Ishikawa (cell line): ENCODE measurements at regions not wholly inside any gene's neighbourhood (a gene's known extent, or its start where the extent isn't known, plus 50 kb on each side); places are given as distances from the start of the nearest gene placed in this dataset.

Experiments
- CEBPB ChIP-seq: IDR thresholded peaks from 2 replicates; pipeline ENCODE4 v1.6.1; 2012
- CREB1 ChIP-seq: IDR thresholded peaks from 2 replicates; pipeline ENCODE4 v1.6.1; 2012; ENCODE audit warnings: low read depth
- EGR1 ChIP-seq: IDR thresholded peaks from 2 replicates; pipeline ENCODE4 v1.6.1; 2012
- EP300 ChIP-seq: IDR thresholded peaks from 2 replicates; pipeline ENCODE4 v1.6.1; 2012; ENCODE audit warnings: borderline replicate concordance
- FOXM1 ChIP-seq: IDR thresholded peaks from 2 replicates; pipeline ENCODE4 v1.6.1; 2012; ENCODE audit warnings: low read depth, borderline replicate concordance
- MAX ChIP-seq: IDR thresholded peaks from 2 replicates; pipeline ENCODE4 v1.6.1; 2012
- NFIC ChIP-seq: IDR thresholded peaks from 2 replicates; pipeline ENCODE4 v1.6.1; 2012
- RAD21 ChIP-seq: IDR thresholded peaks from 2 replicates; pipeline ENCODE4 v1.6.1; 2012; ENCODE audit warnings: low read depth
- TAF1 ChIP-seq: IDR thresholded peaks from 2 replicates; pipeline ENCODE4 v1.6.1; 2012; ENCODE audit warnings: low read depth, mild to moderate bottlenecking
- TCF12 ChIP-seq: IDR thresholded peaks from 2 replicates; pipeline ENCODE4 v1.6.1; 2012; ENCODE audit warnings: low read depth
- TEAD4 ChIP-seq: IDR thresholded peaks from 2 replicates; pipeline ENCODE4 v1.6.1; 2012
- USF1 ChIP-seq: IDR thresholded peaks from 2 replicates; pipeline ENCODE4 v1.6.1; 2012
- YY1 ChIP-seq: IDR thresholded peaks from 2 replicates; pipeline ENCODE4 v1.6.1; 2012; ENCODE audit warnings: low read depth
- ZBTB7A ChIP-seq: IDR thresholded peaks from 2 replicates; pipeline ENCODE4 v1.6.1; 2012; ENCODE audit warnings: low read depth
- TF ChIP-seq, protein P1 (sequence below): IDR thresholded peaks from 2 replicates; pipeline ENCODE4 v1.6.1; 2012; ENCODE audit warnings: low read depth, mild to moderate bottlenecking

- TF ChIP-seq TAF1 (no peak), EP300 (no peak), ZBTB7A (no peak), YY1 (no peak), EGR1 (no peak), USF1 (no peak), TCF12 (no peak), TEAD4 (no peak), MAX (no peak), CEBPB (no peak), FOXM1 (no peak), NFIC (no peak), CREB1 (no peak), RAD21 (no peak)
- TF ChIP-seq, protein P1, sequence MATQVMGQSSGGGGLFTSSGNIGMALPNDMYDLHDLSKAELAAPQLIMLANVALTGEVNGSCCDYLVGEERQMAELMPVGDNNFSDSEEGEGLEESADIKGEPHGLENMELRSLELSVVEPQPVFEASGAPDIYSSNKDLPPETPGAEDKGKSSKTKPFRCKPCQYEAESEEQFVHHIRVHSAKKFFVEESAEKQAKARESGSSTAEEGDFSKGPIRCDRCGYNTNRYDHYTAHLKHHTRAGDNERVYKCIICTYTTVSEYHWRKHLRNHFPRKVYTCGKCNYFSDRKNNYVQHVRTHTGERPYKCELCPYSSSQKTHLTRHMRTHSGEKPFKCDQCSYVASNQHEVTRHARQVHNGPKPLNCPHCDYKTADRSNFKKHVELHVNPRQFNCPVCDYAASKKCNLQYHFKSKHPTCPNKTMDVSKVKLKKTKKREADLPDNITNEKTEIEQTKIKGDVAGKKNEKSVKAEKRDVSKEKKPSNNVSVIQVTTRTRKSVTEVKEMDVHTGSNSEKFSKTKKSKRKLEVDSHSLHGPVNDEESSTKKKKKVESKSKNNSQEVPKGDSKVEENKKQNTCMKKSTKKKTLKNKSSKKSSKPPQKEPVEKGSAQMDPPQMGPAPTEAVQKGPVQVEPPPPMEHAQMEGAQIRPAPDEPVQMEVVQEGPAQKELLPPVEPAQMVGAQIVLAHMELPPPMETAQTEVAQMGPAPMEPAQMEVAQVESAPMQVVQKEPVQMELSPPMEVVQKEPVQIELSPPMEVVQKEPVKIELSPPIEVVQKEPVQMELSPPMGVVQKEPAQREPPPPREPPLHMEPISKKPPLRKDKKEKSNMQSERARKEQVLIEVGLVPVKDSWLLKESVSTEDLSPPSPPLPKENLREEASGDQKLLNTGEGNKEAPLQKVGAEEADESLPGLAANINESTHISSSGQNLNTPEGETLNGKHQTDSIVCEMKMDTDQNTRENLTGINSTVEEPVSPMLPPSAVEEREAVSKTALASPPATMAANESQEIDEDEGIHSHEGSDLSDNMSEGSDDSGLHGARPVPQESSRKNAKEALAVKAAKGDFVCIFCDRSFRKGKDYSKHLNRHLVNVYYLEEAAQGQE: no peak
These were observed 107.5 kb upstream of the VCX2 start for GRCh38 chrX:8278557-8278956.

GRCh38 chrX:8279323-8279722 is 108.3 kb upstream of the VCX2 start:
- no peak for TF ChIP-seq USF1

DNA sequence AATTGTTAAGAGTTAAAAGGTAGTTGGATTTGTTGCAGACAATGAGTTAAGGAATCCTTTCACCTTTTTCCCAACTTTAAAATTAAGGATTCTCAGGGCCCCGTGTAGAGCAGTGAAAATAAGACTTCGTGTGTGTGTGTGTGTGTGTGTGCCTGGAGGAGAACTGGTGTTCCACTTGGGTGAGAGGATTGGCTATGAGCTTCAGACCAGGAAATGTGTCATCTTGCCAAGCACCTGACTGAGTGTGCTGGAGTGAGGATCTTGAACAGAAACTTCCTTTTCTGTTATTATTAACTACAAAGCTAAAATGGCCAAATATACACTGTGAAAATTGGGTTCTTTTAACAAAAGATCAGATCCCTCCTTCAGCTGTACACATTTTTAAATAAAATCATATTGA is 113.1 kb upstream of the VCX2 start:
- TF ChIP-seq MAX (no peak), NFIC (no peak), FOXM1 (no peak), CREB1 (no peak)

GRCh38 chrX:8288590-8288989 is 117.5 kb upstream of the VCX2 start:
- no peak for TF ChIP-seq ZBTB7A
- no peak for TF ChIP-seq EGR1
- no peak for TF ChIP-seq RAD21
- TF ChIP-seq CREB1: no peak
- no peak for TF ChIP-seq TAF1
- no peak for TF ChIP-seq TEAD4
- no peak for TF ChIP-seq CEBPB
- TF ChIP-seq NFIC: no peak
- TF ChIP-seq FOXM1: no peak
- TF ChIP-seq TCF12: no peak
- TF ChIP-seq YY1: no peak
- TF ChIP-seq, protein P1: no peak

- TF ChIP-seq TEAD4 (no peak), NFIC (no peak), ZBTB7A (no peak), TAF1 (no peak), USF1 (no peak), MAX (no peak), YY1 (no peak), EGR1 (no peak), CREB1 (no peak), FOXM1 (no peak), RAD21 (no peak)
These were observed 118.5 kb upstream of the VCX2 start for GRCh38 chrX:8289523-8289922.

DNA sequence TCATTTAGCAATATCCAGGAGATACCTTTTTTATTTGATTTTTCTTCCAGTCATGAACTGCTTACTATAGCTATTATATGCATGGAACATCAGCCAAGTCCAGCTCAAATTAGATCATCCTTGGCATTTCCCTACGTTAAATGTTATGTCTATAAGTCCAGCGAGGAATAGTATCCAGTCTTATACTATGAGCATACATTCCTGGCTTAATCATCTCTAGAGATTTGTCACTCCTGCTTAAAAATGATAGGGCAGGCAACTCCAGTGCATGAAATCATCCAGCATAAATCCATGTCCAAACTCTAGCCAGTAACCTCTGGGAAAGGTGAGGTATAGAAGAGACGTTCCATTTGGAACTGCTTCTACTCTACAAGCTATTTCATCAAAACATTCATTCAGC is 126.7 kb upstream of the VCX2 start:
- TF ChIP-seq TCF12 (no peak), NFIC (no peak), MAX (no peak), CREB1 (no peak), RAD21 (no peak), USF1 (no peak), TAF1 (no peak), FOXM1 (no peak), EGR1 (no peak), YY1 (no peak), CEBPB (no peak), ZBTB7A (no peak), TEAD4 (no peak)
- TF ChIP-seq, protein P1: no peak
